Uterus (tissue), 2 donors: ENCODE measurements at regions not wholly inside any gene's neighbourhood (a gene's known extent, or its start where the extent isn't known, plus 50 kb on each side); places are given as distances from the start of the nearest gene placed in this dataset.

Experiments used
- POLR2A ChIP-seq, 2 donors: fragments of 450-650 bp; IDR thresholded peaks; one replicate each; pipeline ENCODE4 v1.6.1; 2016; ENCODE audit warnings: antibody characterized with exemption in 2 of 2, mild to moderate bottlenecking in 1 of 2, moderate library complexity in 1 of 2
- TF ChIP-seq, protein P1 (sequence below), 4 experiments: fragments of 200-600 bp in 2 of 4; fragments of 450-650 bp in 2 of 4; sonication (generic) in 2 of 4; IDR thresholded peaks; one replicate each; pipeline ENCODE4 v1.5.1; 2016 to 2019; ENCODE audit warnings: antibody characterized with exemption in 4 of 4, mild to moderate bottlenecking in 2 of 4, moderate library complexity in 1 of 4

GRCh38 chr6:21895555-21895954, 302.0 kb downstream of the SOX4 start:
- TF ChIP-seq, protein P1, sequence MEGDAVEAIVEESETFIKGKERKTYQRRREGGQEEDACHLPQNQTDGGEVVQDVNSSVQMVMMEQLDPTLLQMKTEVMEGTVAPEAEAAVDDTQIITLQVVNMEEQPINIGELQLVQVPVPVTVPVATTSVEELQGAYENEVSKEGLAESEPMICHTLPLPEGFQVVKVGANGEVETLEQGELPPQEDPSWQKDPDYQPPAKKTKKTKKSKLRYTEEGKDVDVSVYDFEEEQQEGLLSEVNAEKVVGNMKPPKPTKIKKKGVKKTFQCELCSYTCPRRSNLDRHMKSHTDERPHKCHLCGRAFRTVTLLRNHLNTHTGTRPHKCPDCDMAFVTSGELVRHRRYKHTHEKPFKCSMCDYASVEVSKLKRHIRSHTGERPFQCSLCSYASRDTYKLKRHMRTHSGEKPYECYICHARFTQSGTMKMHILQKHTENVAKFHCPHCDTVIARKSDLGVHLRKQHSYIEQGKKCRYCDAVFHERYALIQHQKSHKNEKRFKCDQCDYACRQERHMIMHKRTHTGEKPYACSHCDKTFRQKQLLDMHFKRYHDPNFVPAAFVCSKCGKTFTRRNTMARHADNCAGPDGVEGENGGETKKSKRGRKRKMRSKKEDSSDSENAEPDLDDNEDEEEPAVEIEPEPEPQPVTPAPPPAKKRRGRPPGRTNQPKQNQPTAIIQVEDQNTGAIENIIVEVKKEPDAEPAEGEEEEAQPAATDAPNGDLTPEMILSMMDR (IDR thresholded peaks at IDR 0.05): no peak
- TF ChIP-seq POLR2A (IDR thresholded peaks at IDR 0.05): no peak
